ENCODE measurements at regions not wholly inside any gene's neighbourhood (a gene's known extent, or its start where the extent isn't known, plus 50 kb on each side); places are given as distances from the start of the nearest gene placed in this dataset.

GRCh38 chr1:54497338-54497737 lies 50.7 kb upstream of the ACOT11 start:
- no peak for DNase-seq (ENCODE audit: low read depth)

- no peak for DNase-seq (ENCODE audit: low read depth)
Observed at GRCh38 chr1:54495954-54496353, 52.1 kb upstream of the ACOT11 start.

GRCh38 chr1:54493608-54494007 lies 54.4 kb upstream of the ACOT11 start:
- DNase-seq (ENCODE audit: low read depth), result no peak

- no peak for DNase-seq (ENCODE audit: low read depth)
Observed at GRCh38 chr1:54490361-54491248, 57.4 kb upstream of the ACOT11 start.

GRCh38 chr1:54489627-54490250 lies 58.3 kb upstream of the ACOT11 start:
- no peak for DNase-seq (ENCODE audit: low read depth)

GRCh38 chr1:54488779-54489626 lies 59.0 kb upstream of the ACOT11 start:
- DNase-seq (ENCODE audit: low read depth), result peak; percentile 52

- peak; percentile 56 for DNase-seq (ENCODE audit: low read depth)
Observed at GRCh38 chr1:54488065-54488750, 59.8 kb upstream of the ACOT11 start.

GRCh38 chr1:54487571-54488050 lies 60.4 kb upstream of the ACOT11 start:
- DNase-seq (ENCODE audit: low read depth), result no peak

- no peak for DNase-seq (ENCODE audit: low read depth)
Observed at GRCh38 chr1:54486907-54487306, 61.1 kb upstream of the ACOT11 start.

- no peak for DNase-seq (ENCODE audit: low read depth)
Observed at GRCh38 chr1:54485416-54485815, 62.6 kb upstream of the ACOT11 start.

GRCh38 chr1:54483875-54484437 lies 64.1 kb upstream of the ACOT11 start:
- DNase-seq (ENCODE audit: low read depth), result no peak

GRCh38 chr1:54481201-54481884 lies 66.7 kb upstream of the ACOT11 start:
- DNase-seq (ENCODE audit: low read depth), result no peak

GRCh38 chr1:54480525-54480848 lies 67.5 kb upstream of the ACOT11 start:
- no peak for DNase-seq (ENCODE audit: low read depth)

- no peak for DNase-seq (ENCODE audit: low read depth)
Observed at GRCh38 chr1:54479841-54480524, 68.0 kb upstream of the ACOT11 start.

- DNase-seq (ENCODE audit: low read depth), result no peak
Observed at GRCh38 chr1:54479251-54479650, 68.8 kb upstream of the ACOT11 start.

GRCh38 chr1:54477153-54477561 lies 70.9 kb upstream of the ACOT11 start:
- no peak for DNase-seq (ENCODE audit: low read depth)

GRCh38 chr1:54476530-54477109 lies 70.4 kb upstream of the SSBP3 start:
- DNase-seq (ENCODE audit: low read depth), result no peak

- DNase-seq (ENCODE audit: low read depth), result no peak
Observed at GRCh38 chr1:54475946-54476516, 69.8 kb upstream of the SSBP3 start.

- peak; percentile 27 for DNase-seq (ENCODE audit: low read depth)
Observed at GRCh38 chr1:54475357-54475881, 69.2 kb upstream of the SSBP3 start.

All from activated gamma-delta T cell treated with anti-CD3 and anti-CD28 coated beads, Interleukin-2, amount 50 U/mL, for 16 hours (primary cell).